ENCODE measurements at regions not wholly inside any gene's neighbourhood (a gene's known extent, or its start where the extent isn't known, plus 50 kb on each side); places are given as distances from the start of the nearest gene placed in this dataset.
"Not testable (repeated sequence)": the region's sequence is repeated elsewhere in the genome, so short reads cannot be mapped to it uniquely, and the experiment has no call there.

- Histone ChIP-seq H3K27ac (no peak overlapping the region), H3K4me1 (no peaks in the 10 kb centered on the region), H3K27me3 (no peaks in the 10 kb centered on the region), H3K4me3 (no peak overlapping the region), H3K36me3 (no peaks in the 10 kb centered on the region), H3K9me3 (no peaks in the 10 kb centered on the region)
- TF ChIP-seq POLR2A (IDR thresholded peaks at IDR 0.05) = no peak
- no peak for TF ChIP-seq CTCF (IDR thresholded peaks at IDR 0.05)
- no peak for DNase-seq
These were observed 453.6 kb upstream of the EPHA5 start for GRCh38 chr4:66123831-66124413.

DNA sequence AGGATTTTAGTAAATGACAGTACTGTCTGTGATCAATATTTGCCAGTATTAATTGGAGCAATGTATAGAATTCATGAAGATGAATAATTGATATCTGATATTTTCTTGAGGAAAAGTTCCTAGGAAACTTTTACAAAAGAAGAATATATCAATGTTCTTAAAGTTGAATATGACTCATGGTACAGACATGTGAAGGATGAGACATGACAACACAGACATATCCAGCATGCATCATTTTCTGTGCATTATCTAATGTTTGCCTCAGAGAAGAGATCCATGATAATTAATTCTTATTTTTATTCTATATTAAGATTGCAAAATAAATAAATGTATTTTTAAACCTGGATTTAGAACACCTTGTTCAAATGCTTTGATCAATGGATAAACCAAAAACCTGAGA is 452.9 kb upstream of the EPHA5 start:
- H3K27me3 ChIP-seq = no peaks in the 10 kb centered on the region
- H3K4me3 ChIP-seq = no peak overlapping the region
- no peaks in the 10 kb centered on the region for H3K4me1 ChIP-seq
- no peak overlapping the region for H3K27ac ChIP-seq
- H3K36me3 ChIP-seq = no peaks in the 10 kb centered on the region
- no peak for DNase-seq
- TF ChIP-seq POLR2A (IDR thresholded peaks at IDR 0.05) (no peak), CTCF (IDR thresholded peaks at IDR 0.05) (no peak)
- H3K9me3 ChIP-seq = no peaks in the 10 kb centered on the region

DNA sequence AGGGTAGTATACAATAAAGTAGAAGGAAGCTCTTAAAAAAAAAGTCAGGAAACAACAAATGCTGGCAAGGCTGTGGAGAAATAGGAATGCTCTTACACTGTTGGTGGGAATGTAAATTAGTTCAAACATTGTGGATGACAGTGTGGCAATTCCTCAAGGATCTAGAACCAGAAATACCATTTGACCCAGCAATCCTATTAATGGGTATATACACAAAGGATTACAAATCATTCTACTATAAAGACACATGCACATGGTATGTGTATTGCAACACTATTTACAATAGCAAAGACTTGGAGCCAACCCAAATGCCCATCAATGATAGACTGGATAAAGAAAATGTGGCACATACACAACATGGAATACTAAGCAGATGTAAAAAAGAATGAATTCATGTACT is 444.9 kb upstream of the EPHA5 start:
- not testable (repeated sequence) for H3K27me3 ChIP-seq, H3K36me3 ChIP-seq, DNase-seq, H3K4me1 ChIP-seq, H3K4me3 ChIP-seq, H3K27ac ChIP-seq, H3K9me3 ChIP-seq

DNA sequence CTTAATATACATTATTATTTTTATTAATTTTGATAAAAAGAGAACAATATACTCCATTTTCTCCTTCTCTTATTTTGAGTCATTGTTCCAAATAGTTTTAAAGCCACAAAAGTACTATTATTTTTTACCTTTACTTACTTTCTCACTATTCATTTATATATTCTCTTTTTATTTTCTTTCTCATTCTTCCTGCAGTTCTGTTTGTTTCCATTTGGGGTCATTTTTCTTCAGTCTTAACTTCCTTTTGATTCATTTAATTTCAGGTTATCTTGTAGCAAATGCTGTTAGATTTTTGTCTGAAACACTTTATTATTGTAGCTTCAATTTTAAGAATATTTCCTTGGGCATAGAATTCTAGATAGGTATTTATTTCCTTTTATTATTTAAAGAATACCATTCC is 438.6 kb upstream of the EPHA5 start:
- no peaks in the 10 kb centered on the region for H3K4me1 ChIP-seq
- TF ChIP-seq CTCF (IDR thresholded peaks at IDR 0.05) (no peak), POLR2A (IDR thresholded peaks at IDR 0.05) (no peak)
- H3K9me3 ChIP-seq = no peaks in the 10 kb centered on the region
- no peak overlapping the region for H3K4me3 ChIP-seq
- no peak overlapping the region for H3K27ac ChIP-seq
- no peaks in the 10 kb centered on the region for H3K27me3 ChIP-seq
- H3K36me3 ChIP-seq = no peaks in the 10 kb centered on the region
- no peak for DNase-seq

DNA sequence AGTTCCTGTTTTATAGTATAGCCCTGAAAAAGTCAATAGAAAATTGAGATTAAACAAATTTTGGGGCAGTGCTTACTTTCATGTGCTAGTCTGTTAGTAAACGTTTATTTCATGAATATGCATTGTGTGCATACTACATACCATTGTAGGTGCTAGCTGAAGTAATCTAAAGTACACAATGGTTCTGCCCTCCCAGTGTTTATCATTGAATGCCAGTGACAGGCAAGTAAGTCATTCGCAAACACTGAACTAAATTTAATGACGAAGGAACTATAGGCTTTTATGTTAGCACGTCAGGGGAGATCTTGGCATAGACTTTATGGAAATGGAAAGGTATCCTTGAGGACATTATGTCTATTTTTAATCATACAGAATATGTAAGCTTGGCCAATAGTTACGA is 426.9 kb upstream of the EPHA5 start:
- Histone ChIP-seq H3K4me3 (no peak overlapping the region), H3K27ac (no peak overlapping the region)
- TF ChIP-seq POLR2A (IDR thresholded peaks at IDR 0.05) (no peak), CTCF (IDR thresholded peaks at IDR 0.05) (no peak)

GRCh38 chr4:66095065-66095464 is 424.8 kb upstream of the EPHA5 start:
- H3K9me3 ChIP-seq = no peaks in the 10 kb centered on the region
- TF ChIP-seq POLR2A (IDR thresholded peaks at IDR 0.05) (no peak), CTCF (IDR thresholded peaks at IDR 0.05) (no peak)

More for the DNA sequence above, 426.9 kb upstream of the EPHA5 start:
- Histone ChIP-seq H3K36me3 (no peaks in the 10 kb centered on the region), H3K4me1 (no peaks in the 10 kb centered on the region), H3K27me3 (no peaks in the 10 kb centered on the region), H3K9me3 (no peaks in the 10 kb centered on the region)
- no peak for DNase-seq

More at GRCh38 chr4:66095065-66095464, 424.8 kb upstream of the EPHA5 start:
- Histone ChIP-seq H3K4me3 (no peak overlapping the region), H3K36me3 (no peaks in the 10 kb centered on the region), H3K27me3 (no peaks in the 10 kb centered on the region), H3K27ac (no peak overlapping the region), H3K4me1 (no peaks in the 10 kb centered on the region)
- no peak for DNase-seq
